Caco-2 (cell line): ENCODE measurements at regions not wholly inside any gene's neighbourhood (a gene's known extent, or its start where the extent isn't known, plus 50 kb on each side); places are given as distances from the start of the nearest gene placed in this dataset.

ENCODE experiments used
- BruUV-seq: library from RNA; stranded (reverse); fragments of 400-500 nt; replicated peaks from 2 replicates; lab custom pipeline; 2021; lab: Mats Ljungman, UMichigan
- CTCF ChIA-PET: fragments of 300-600 bp; sonication (Branson Sonifier 250); formaldehyde crosslinking; loops from one replicate; lab custom pipeline; 2022; ENCODE audit warnings: antibody characterized with exemption; lab: Charles Lee
- POLR2A ChIA-PET: fragments of 300-600 bp; sonication (Branson Sonifier 250); formaldehyde crosslinking; loops from one replicate; lab custom pipeline; 2022; ENCODE audit warnings: antibody characterized with exemption; lab: Charles Lee
- DNase-seq, 2 experiments: peaks; one replicate each; pipeline versions ENCODE4 v3.0.0 to v3.0.0-alpha.2; 2020 to 2022
- H3K27me3 ChIP-seq: replicated peaks from 2 replicates; pipeline ENCODE4 v1.6.0; 2011; ENCODE audit warnings: low read length; ENCODE audit not compliant: control insufficient read depth, insufficient read depth
- H3K36me3 ChIP-seq: 2 replicates; pipeline ENCODE4 v1.5.1; 2011; ENCODE audit warnings: low read length; ENCODE audit not compliant: control insufficient read depth, insufficient read depth
- H3K4me1 ChIP-seq: fragments of 250-450 bp; sonication (Bioruptor Pico); 2 replicates; pipeline ENCODE4 v1.5.1; 2020; ENCODE audit warnings: mild to moderate bottlenecking
- H3K4me3 ChIP-seq: 2 replicates; pipeline ENCODE4 v1.5.1; 2011; ENCODE audit warnings: low read depth, mild to moderate bottlenecking, control low read depth, low read length
- H3K9me3 ChIP-seq: fragments of 250-450 bp; sonication (Bioruptor Pico); 2 replicates; pipeline ENCODE4 v1.5.1; 2020; ENCODE audit warnings: mild to moderate bottlenecking, moderate library complexity
- H3K27ac Mint-ChIP-seq: one replicate; pipeline ENCODE4 v1.8.0; 2022; ENCODE audit warnings: mixed read lengths; ENCODE audit not compliant: unreplicated experiment
- H3K27me3 Mint-ChIP-seq: one replicate; pipeline ENCODE4 v1.8.0; 2022; ENCODE audit warnings: mixed read lengths; ENCODE audit not compliant: insufficient read depth, unreplicated experiment
- H3K36me3 Mint-ChIP-seq: one replicate; pipeline ENCODE4 v1.8.0; 2022; ENCODE audit warnings: mild to moderate bottlenecking, mixed read lengths; ENCODE audit not compliant: insufficient read depth, unreplicated experiment
- H3K4me1 Mint-ChIP-seq: one replicate; pipeline ENCODE4 v1.8.0; 2022; ENCODE audit warnings: low read depth, mixed read lengths; ENCODE audit not compliant: unreplicated experiment
- H3K4me3 Mint-ChIP-seq: one replicate; pipeline ENCODE4 v1.8.0; 2022; ENCODE audit warnings: mild to moderate bottlenecking, moderate library complexity, mixed read lengths; ENCODE audit not compliant: unreplicated experiment
- H3K9me3 Mint-ChIP-seq: one replicate; pipeline ENCODE4 v1.8.0; 2022; ENCODE audit warnings: mixed read lengths; ENCODE audit not compliant: unreplicated experiment
- intact Hi-C: fragments of 100-400 bp; cut with micrococcal nuclease; formaldehyde crosslinking; loops from one replicate; pipeline ENCODE4 v1.10.0; 2022; ENCODE audit not compliant: unreplicated experiment
- TF ChIP-seq, protein P1 (sequence below), 2 experiments: fragments of 200-600 bp in 1 of 2; IDR thresholded peaks; 1 replicate in 1 of 2; 2 replicates in 1 of 2; pipeline versions ENCODE4 v1.5.1 to v1.8.0; 2011 to 2022; ENCODE audit warnings: antibody characterized with exemption in 1 of 2, control low read depth in 1 of 2, inconsistent platforms in 1 of 2, low read depth in 1 of 2, low read length in 1 of 2, mild to moderate bottlenecking in 1 of 2, moderate library complexity in 1 of 2; ENCODE audit not compliant: insufficient read depth in 1 of 2, severe bottlenecking in 1 of 2, unreplicated experiment in 1 of 2

DNA sequence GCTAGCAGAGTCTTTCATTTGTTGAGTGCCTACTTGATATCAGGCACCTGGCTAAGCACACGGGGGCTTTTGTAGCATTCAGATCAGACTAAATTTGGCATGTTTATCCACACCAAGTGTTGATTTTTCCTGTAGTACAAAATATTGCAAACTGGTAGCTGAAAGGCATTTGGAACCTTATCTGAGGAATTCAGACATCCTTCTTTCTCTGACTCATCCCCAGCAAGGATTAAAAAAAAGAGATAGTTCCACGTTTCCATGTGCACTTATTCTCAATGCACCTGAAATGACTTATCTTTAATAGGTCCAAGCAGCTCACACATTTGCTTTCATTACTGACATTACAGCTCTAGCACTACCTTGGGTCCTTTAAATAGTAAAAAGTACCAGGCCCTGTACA is 786.0 kb upstream of the GRM7 start:
- H3K4me1 ChIP-seq = peaks cover 9% of the 10 kb centered on the region
- peaks cover 13% of the 10 kb centered on the region for H3K4me1 Mint-ChIP-seq
- H3K36me3 Mint-ChIP-seq = no peaks in the 10 kb centered on the region
- ChIA-PET POLR2A (no interaction called here), CTCF (no interaction called here)
- no peaks in the 10 kb centered on the region for H3K27me3 Mint-ChIP-seq
- no peak for DNase-seq
- no peaks in the 10 kb centered on the region for H3K36me3 ChIP-seq
- H3K4me3 ChIP-seq = no peak overlapping the region
- no peak overlapping the region for H3K4me3 Mint-ChIP-seq
- no peak overlapping the region for H3K27ac Mint-ChIP-seq
- H3K9me3 ChIP-seq = no peaks in the 10 kb centered on the region
- no peaks in the 10 kb centered on the region for H3K27me3 ChIP-seq
- TF ChIP-seq, protein P1, sequence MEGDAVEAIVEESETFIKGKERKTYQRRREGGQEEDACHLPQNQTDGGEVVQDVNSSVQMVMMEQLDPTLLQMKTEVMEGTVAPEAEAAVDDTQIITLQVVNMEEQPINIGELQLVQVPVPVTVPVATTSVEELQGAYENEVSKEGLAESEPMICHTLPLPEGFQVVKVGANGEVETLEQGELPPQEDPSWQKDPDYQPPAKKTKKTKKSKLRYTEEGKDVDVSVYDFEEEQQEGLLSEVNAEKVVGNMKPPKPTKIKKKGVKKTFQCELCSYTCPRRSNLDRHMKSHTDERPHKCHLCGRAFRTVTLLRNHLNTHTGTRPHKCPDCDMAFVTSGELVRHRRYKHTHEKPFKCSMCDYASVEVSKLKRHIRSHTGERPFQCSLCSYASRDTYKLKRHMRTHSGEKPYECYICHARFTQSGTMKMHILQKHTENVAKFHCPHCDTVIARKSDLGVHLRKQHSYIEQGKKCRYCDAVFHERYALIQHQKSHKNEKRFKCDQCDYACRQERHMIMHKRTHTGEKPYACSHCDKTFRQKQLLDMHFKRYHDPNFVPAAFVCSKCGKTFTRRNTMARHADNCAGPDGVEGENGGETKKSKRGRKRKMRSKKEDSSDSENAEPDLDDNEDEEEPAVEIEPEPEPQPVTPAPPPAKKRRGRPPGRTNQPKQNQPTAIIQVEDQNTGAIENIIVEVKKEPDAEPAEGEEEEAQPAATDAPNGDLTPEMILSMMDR (IDR thresholded peaks at IDR 0.05; ENCODE audit: insufficient read depth in 1 of 2, low read depth in 1 of 2, low read length in 1 of 2, severe bottlenecking in 1 of 2, unreplicated experiment in 1 of 2) = no peak
- no TSS peak for BruUV-seq
- no peaks in the 10 kb centered on the region for H3K9me3 Mint-ChIP-seq
- intact Hi-C loops = no loop called here

DNA sequence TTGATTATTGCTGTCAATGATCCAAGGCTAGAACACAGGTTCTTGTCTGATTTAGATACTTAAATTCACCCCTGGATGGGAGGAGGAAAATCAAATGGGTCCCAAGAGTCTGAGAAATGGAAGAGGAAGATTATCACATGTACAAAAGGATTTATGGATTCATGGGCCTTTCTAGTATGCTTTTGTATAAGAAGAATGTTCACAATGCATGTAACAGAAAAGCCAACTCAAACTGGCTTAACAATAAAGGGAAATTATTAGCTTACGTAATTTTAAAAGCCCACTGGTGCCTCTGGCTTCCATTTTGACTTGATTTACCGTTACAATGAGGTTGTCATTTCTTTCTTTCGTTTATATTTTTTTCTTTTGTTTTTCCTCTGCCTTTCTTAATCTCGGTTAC is 782.5 kb upstream of the GRM7 start:
- no peaks in the 10 kb centered on the region for H3K27me3 ChIP-seq
- CTCF ChIA-PET = no interaction called here
- TF ChIP-seq, protein P1 (IDR thresholded peaks at IDR 0.05; ENCODE audit: insufficient read depth in 1 of 2, low read depth in 1 of 2, low read length in 1 of 2, severe bottlenecking in 1 of 2, unreplicated experiment in 1 of 2) = no peak
- no peak overlapping the region for H3K27ac Mint-ChIP-seq
- H3K4me3 Mint-ChIP-seq = no peak overlapping the region
- H3K9me3 ChIP-seq = no peaks in the 10 kb centered on the region
- peaks cover 13% of the 10 kb centered on the region for H3K4me1 Mint-ChIP-seq
- H3K9me3 Mint-ChIP-seq = no peaks in the 10 kb centered on the region
- intact Hi-C loops = no loop called here
- POLR2A ChIA-PET = no interaction called here
- no peaks in the 10 kb centered on the region for H3K27me3 Mint-ChIP-seq
- no peak overlapping the region for H3K4me3 ChIP-seq
- DNase-seq = no peak
- no peaks in the 10 kb centered on the region for H3K36me3 ChIP-seq
- H3K36me3 Mint-ChIP-seq = no peaks in the 10 kb centered on the region
- no TSS peak for BruUV-seq
- H3K4me1 ChIP-seq = peaks cover 9% of the 10 kb centered on the region

DNA sequence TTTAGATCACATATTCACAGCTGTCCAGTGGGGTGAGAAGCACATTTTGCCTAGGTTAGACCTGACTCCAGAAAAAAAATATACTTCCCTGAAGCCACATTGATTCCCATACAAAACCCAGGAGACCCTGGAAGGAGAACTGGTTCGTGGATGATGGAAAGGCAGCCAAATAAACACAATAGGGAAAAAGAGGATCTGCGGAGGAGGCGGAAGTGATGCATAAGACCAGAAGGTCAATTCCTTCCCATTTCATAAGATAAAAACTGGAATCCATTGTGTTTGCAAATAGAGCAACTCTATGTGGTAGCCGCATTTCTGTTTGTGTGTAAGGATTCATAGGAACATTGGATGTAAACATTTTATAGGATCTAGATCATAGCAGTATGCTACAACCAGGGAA is 781.9 kb upstream of the GRM7 start:
- no peak overlapping the region for H3K27ac Mint-ChIP-seq
- intact Hi-C loops = no loop called here
- H3K4me3 Mint-ChIP-seq = no peak overlapping the region
- no peak overlapping the region for H3K4me3 ChIP-seq
- CTCF ChIA-PET = no interaction called here
- no peak for DNase-seq
- H3K9me3 ChIP-seq = no peaks in the 10 kb centered on the region
- no peaks in the 10 kb centered on the region for H3K9me3 Mint-ChIP-seq
- no peaks in the 10 kb centered on the region for H3K36me3 Mint-ChIP-seq
- no peaks in the 10 kb centered on the region for H3K36me3 ChIP-seq
- H3K27me3 Mint-ChIP-seq = no peaks in the 10 kb centered on the region
- no TSS peak for BruUV-seq
- H3K4me1 Mint-ChIP-seq = peaks cover 13% of the 10 kb centered on the region
- TF ChIP-seq, protein P1 (IDR thresholded peaks at IDR 0.05; ENCODE audit: insufficient read depth in 1 of 2, low read depth in 1 of 2, low read length in 1 of 2, severe bottlenecking in 1 of 2, unreplicated experiment in 1 of 2) = no peak
- POLR2A ChIA-PET = no interaction called here
- H3K27me3 ChIP-seq = no peaks in the 10 kb centered on the region
- H3K4me1 ChIP-seq = peaks cover 9% of the 10 kb centered on the region
